Neural cell (in vitro differentiated cells): ENCODE measurements at regions not wholly inside any gene's neighbourhood (a gene's known extent, or its start where the extent isn't known, plus 50 kb on each side); places are given as distances from the start of the nearest gene placed in this dataset.

Source experiments
- H2AFZ ChIP-seq: fragments of 200-600, 300-800 bp; sonication (generic), shearing (Covaris generic); 2 replicates; pipeline ENCODE4 v1.6.0; 2014; ENCODE audit warnings: low read depth, mild to moderate bottlenecking, antibody characterized with exemption, low read length, moderate library complexity
- H3F3A ChIP-seq: fragments of 200-600 bp; shearing (Covaris generic); 2 replicates; pipeline ENCODE4 v1.6.1; 2016; ENCODE audit warnings: mild to moderate bottlenecking, moderate library complexity, mixed read lengths, antibody characterized with exemption, low read length; ENCODE audit not compliant: insufficient read depth, poor library complexity, severe bottlenecking
- H3K27ac ChIP-seq: fragments of 200-600, 300-800 bp; sonication (generic), shearing (Covaris generic); 2 replicates; pipeline ENCODE4 v1.5.1; 2014; ENCODE audit warnings: mild to moderate bottlenecking, low read length, moderate library complexity
- H3K27me3 ChIP-seq: fragments of 300-800, 200-600 bp; sonication (generic), shearing (Covaris generic); 2 replicates; pipeline ENCODE4 v1.6.0; 2014; ENCODE audit warnings: mild to moderate bottlenecking, low read depth, low read length, moderate library complexity; ENCODE audit not compliant: insufficient read depth
- H3K36me3 ChIP-seq: fragments of 300-800, 200-600 bp; sonication (generic), shearing (Covaris generic); 2 replicates; pipeline ENCODE4 v1.5.1; 2014; ENCODE audit warnings: mild to moderate bottlenecking, antibody characterized with exemption, low read length, moderate library complexity; ENCODE audit not compliant: insufficient read depth
- H3K4me2 ChIP-seq: fragments of 300-800, 200-600 bp; sonication (generic), shearing (Covaris generic); 2 replicates; pipeline ENCODE4 v1.6.0; 2014; ENCODE audit warnings: mild to moderate bottlenecking, low read length
- H3K4me3 ChIP-seq: fragments of 300-800, 200-600 bp; sonication (generic), shearing (Covaris generic); 2 replicates; pipeline ENCODE4 v1.5.1; 2014; ENCODE audit warnings: mild to moderate bottlenecking, low read length, moderate library complexity
- H3K79me2 ChIP-seq: fragments of 200-600 bp; shearing (Covaris generic); replicated peaks from 2 replicates; pipeline ENCODE4 v1.6.0; 2014; ENCODE audit warnings: mild to moderate bottlenecking, low read length, moderate library complexity; ENCODE audit not compliant: insufficient read depth
- H3K9ac ChIP-seq: fragments of 300-800, 200-600 bp; sonication (generic), shearing (Covaris generic); 2 replicates; pipeline ENCODE4 v1.6.1; 2016; ENCODE audit warnings: mild to moderate bottlenecking, low read length, mixed read lengths
- H3K9me2 ChIP-seq: fragments of 200-600 bp; shearing (Covaris generic); 2 replicates; pipeline ENCODE4 v1.6.1; 2016; ENCODE audit warnings: mild to moderate bottlenecking, low read length, mixed read lengths; ENCODE audit not compliant: insufficient read depth
- H3K9me3 ChIP-seq: fragments of 200-600, 300-800 bp; sonication (generic), shearing (Covaris generic); 2 replicates; pipeline ENCODE4 v1.6.1; 2016; ENCODE audit warnings: mild to moderate bottlenecking, mixed run types, low read length, moderate library complexity, mixed read lengths
- H4K20me1 ChIP-seq: fragments of 200-600 bp; shearing (Covaris generic); 2 replicates; pipeline ENCODE4 v1.6.1; 2016; ENCODE audit warnings: mild to moderate bottlenecking, mixed run types; ENCODE audit not compliant: insufficient read depth
- EP300 ChIP-seq: fragments of 450-650 bp; conservative IDR thresholded peaks from 2 replicates; pipeline ENCODE4 v1.6.1; 2014; ENCODE audit warnings: antibody characterized with exemption, mild to moderate bottlenecking, moderate library complexity; ENCODE audit not compliant: poor library complexity, severe bottlenecking
- EZH2 ChIP-seq: fragments of 200-600, 300-800 bp; shearing (Covaris generic), sonication (generic); IDR thresholded peaks from 2 replicates; pipeline ENCODE4 v1.6.1; 2014; ENCODE audit warnings: antibody characterized with exemption, low read length, borderline replicate concordance, mild to moderate bottlenecking; ENCODE audit not compliant: insufficient read depth, poor library complexity, severe bottlenecking
- MXI1 ChIP-seq: fragments of 450-650 bp; conservative IDR thresholded peaks from 2 replicates; pipeline ENCODE4 v1.6.1; 2014; ENCODE audit warnings: antibody characterized with exemption, mild to moderate bottlenecking; ENCODE audit not compliant: poor library complexity, severe bottlenecking
- POLR2AphosphoS5 ChIP-seq: IDR thresholded peaks from 2 replicates; pipeline ENCODE4 v1.6.1; 2012
- RAD21 ChIP-seq: fragments of 450-650 bp; conservative IDR thresholded peaks from 2 replicates; pipeline ENCODE4 v1.6.1; 2014; ENCODE audit warnings: antibody characterized with exemption, mild to moderate bottlenecking, moderate library complexity
- SMC3 ChIP-seq: fragments of 450-650 bp; conservative IDR thresholded peaks from 2 replicates; pipeline ENCODE4 v1.6.1; 2014; ENCODE audit warnings: antibody characterized with exemption, mild to moderate bottlenecking, moderate library complexity; ENCODE audit not compliant: poor library complexity
- TAF1 ChIP-seq: IDR thresholded peaks from 2 replicates; pipeline ENCODE4 v1.6.1; 2012; ENCODE audit warnings: low read depth
- TF ChIP-seq, protein P1 (sequence below): IDR thresholded peaks from 2 replicates; pipeline ENCODE4 v1.6.1; 2012; ENCODE audit warnings: borderline replicate concordance
- TF ChIP-seq, protein P2 (sequence below): fragments of 450-650 bp; IDR thresholded peaks from 2 replicates; pipeline ENCODE4 v1.5.1; 2014; ENCODE audit warnings: antibody characterized with exemption, mild to moderate bottlenecking, moderate library complexity; ENCODE audit not compliant: poor library complexity, severe bottlenecking

DNA sequence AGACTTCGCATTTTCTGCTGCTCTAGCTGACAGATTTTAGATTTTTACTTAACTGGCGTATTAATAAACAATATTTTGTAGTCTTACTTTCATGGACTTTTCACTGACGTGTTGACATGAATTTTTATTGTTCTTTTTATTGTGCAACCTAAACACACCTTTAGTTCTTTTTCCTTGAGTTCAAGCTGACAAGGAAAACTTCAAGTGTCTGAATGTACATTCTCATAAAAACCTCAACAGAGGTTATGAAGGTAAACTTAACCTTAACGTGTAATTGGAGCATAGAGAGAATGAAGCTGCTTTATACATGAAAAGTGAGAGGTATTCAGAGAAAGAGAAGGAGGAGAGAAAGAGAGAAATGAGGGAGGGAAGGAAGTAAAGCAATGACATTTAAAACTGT is 364.3 kb upstream of the CT83 start:
- H3K27me3 ChIP-seq = no peaks in the 10 kb centered on the region
- no peaks in the 10 kb centered on the region for H3F3A ChIP-seq
- no peak overlapping the region for H3K9ac ChIP-seq
- no peaks in the 10 kb centered on the region for H3K79me2 ChIP-seq
- H3K36me3 ChIP-seq = no peaks in the 10 kb centered on the region
- H3K4me3 ChIP-seq = no peak overlapping the region
- no peak overlapping the region for H2AFZ ChIP-seq
- no peak overlapping the region for H3K4me2 ChIP-seq
- H4K20me1 ChIP-seq = no peaks in the 10 kb centered on the region
- no peaks in the 10 kb centered on the region for H3K9me3 ChIP-seq
- H3K9me2 ChIP-seq = no peaks in the 10 kb centered on the region
- H3K27ac ChIP-seq = no peak overlapping the region
- TF ChIP-seq RAD21 (no peak), POLR2AphosphoS5 (no peak), TAF1 (no peak), MXI1 (no peak), EZH2 (no peak), EP300 (no peak), SMC3 (no peak)
- TF ChIP-seq, protein P1, sequence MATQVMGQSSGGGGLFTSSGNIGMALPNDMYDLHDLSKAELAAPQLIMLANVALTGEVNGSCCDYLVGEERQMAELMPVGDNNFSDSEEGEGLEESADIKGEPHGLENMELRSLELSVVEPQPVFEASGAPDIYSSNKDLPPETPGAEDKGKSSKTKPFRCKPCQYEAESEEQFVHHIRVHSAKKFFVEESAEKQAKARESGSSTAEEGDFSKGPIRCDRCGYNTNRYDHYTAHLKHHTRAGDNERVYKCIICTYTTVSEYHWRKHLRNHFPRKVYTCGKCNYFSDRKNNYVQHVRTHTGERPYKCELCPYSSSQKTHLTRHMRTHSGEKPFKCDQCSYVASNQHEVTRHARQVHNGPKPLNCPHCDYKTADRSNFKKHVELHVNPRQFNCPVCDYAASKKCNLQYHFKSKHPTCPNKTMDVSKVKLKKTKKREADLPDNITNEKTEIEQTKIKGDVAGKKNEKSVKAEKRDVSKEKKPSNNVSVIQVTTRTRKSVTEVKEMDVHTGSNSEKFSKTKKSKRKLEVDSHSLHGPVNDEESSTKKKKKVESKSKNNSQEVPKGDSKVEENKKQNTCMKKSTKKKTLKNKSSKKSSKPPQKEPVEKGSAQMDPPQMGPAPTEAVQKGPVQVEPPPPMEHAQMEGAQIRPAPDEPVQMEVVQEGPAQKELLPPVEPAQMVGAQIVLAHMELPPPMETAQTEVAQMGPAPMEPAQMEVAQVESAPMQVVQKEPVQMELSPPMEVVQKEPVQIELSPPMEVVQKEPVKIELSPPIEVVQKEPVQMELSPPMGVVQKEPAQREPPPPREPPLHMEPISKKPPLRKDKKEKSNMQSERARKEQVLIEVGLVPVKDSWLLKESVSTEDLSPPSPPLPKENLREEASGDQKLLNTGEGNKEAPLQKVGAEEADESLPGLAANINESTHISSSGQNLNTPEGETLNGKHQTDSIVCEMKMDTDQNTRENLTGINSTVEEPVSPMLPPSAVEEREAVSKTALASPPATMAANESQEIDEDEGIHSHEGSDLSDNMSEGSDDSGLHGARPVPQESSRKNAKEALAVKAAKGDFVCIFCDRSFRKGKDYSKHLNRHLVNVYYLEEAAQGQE = no peak
- TF ChIP-seq, protein P2, sequence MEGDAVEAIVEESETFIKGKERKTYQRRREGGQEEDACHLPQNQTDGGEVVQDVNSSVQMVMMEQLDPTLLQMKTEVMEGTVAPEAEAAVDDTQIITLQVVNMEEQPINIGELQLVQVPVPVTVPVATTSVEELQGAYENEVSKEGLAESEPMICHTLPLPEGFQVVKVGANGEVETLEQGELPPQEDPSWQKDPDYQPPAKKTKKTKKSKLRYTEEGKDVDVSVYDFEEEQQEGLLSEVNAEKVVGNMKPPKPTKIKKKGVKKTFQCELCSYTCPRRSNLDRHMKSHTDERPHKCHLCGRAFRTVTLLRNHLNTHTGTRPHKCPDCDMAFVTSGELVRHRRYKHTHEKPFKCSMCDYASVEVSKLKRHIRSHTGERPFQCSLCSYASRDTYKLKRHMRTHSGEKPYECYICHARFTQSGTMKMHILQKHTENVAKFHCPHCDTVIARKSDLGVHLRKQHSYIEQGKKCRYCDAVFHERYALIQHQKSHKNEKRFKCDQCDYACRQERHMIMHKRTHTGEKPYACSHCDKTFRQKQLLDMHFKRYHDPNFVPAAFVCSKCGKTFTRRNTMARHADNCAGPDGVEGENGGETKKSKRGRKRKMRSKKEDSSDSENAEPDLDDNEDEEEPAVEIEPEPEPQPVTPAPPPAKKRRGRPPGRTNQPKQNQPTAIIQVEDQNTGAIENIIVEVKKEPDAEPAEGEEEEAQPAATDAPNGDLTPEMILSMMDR = no peak

DNA sequence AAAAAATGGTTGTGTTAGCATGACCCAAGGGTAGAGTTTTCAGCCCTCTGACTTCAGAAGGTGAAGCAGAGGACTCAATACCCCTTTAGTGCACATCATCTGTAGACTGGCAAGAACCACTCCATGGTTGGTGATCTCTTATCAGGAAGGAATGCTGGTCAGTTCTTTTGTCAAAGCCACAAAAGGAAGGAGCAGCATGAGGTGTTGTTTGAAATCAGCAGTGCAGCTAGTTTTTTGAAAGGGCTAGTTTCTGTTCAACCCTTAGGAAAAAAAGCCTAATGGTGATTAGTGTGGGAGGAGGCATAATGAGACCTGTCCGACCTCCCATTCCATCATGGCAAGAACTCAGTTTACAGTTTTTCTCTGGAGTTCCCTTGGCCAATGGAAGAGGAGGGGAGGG is 362.0 kb upstream of the CT83 start:
- no peak overlapping the region for H2AFZ ChIP-seq
- H3K4me2 ChIP-seq = no peak overlapping the region
- no peak overlapping the region for H3K27ac ChIP-seq
- H3K4me3 ChIP-seq = no peak overlapping the region
- no peaks in the 10 kb centered on the region for H3K27me3 ChIP-seq
- no peaks in the 10 kb centered on the region for H3K36me3 ChIP-seq
- no peaks in the 10 kb centered on the region for H3K9me3 ChIP-seq
- no peak overlapping the region for H3K9ac ChIP-seq
- no peaks in the 10 kb centered on the region for H3F3A ChIP-seq
- H3K79me2 ChIP-seq = no peaks in the 10 kb centered on the region
- H4K20me1 ChIP-seq = no peaks in the 10 kb centered on the region
- TF ChIP-seq EP300 = no peak
- TF ChIP-seq, protein P1 = no peak
- TF ChIP-seq, protein P2 = no peak
- no peak for TF ChIP-seq POLR2AphosphoS5
- TF ChIP-seq EZH2 = no peak
- no peak for TF ChIP-seq RAD21
- no peak for TF ChIP-seq TAF1
- no peak for TF ChIP-seq MXI1
- TF ChIP-seq SMC3 = no peak
- H3K9me2 ChIP-seq = no peaks in the 10 kb centered on the region
